Erythroblast (primary cell): ENCODE measurements at regions not wholly inside any gene's neighbourhood (a gene's known extent, or its start where the extent isn't known, plus 50 kb on each side); places are given as distances from the start of the nearest gene placed in this dataset.

Source experiments
- GATA1 ChIP-seq: IDR thresholded peaks from 2 replicates; pipeline ENCODE4 v1.6.1; 2011; ENCODE audit warnings: low read depth, mild to moderate bottlenecking, control low read depth, low read length, moderate library complexity
- POLR2A ChIP-seq: IDR thresholded peaks from 2 replicates; pipeline ENCODE4 v1.6.1; 2011; ENCODE audit warnings: mild to moderate bottlenecking, low read length

DNA sequence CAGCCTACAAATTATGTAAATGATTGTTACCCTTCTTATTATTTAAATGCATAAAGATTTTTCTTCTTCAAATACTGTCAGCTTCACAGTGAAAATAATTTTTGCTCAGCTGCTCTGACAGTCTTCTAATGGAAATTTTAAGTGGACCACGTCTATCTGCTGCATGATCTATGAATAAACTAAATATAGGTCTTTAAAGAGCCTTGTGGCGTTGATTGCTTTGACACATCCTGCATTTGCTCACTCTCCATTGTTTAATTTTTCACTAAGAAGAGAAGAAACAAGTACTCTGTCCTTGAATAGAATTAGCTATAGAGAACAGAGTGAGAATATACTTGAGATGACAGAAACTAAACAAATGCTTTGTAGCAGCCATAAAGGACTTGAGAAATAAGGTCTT lies 826.1 kb downstream of the MRPL39 start:
- TF ChIP-seq POLR2A (no peak), GATA1 (no peak)
